GM23338 (cell line): ENCODE measurements at regions not wholly inside any gene's neighbourhood (a gene's known extent, or its start where the extent isn't known, plus 50 kb on each side); places are given as distances from the start of the nearest gene placed in this dataset.
"Not testable (repeated sequence)": the region's sequence is repeated elsewhere in the genome, so short reads cannot be mapped to it uniquely, and the experiment has no call there.

Source experiments
- CREB1 ChIP-seq: fragments of 250-450 bp; sonication (Bioruptor Pico); IDR thresholded peaks from 2 replicates; pipeline ENCODE4 v1.5.0; 2020; ENCODE audit warnings: low read depth, mild to moderate bottlenecking, moderate library complexity
- CTCF ChIP-seq, 2 experiments: fragments of 200-600 bp in 1 of 2; sonication (generic) in 1 of 2; conservative IDR thresholded peaks; 2 replicates each; pipeline versions ENCODE4 v1.5.1 to v1.6.1; 2016 to 2017; ENCODE audit warnings: antibody characterized with exemption in 2 of 2, low read depth in 2 of 2, mild to moderate bottlenecking in 2 of 2, moderate library complexity in 1 of 2
- ETS1 ChIP-seq: IDR thresholded peaks from 2 replicates; pipeline ENCODE4 v1.6.1; 2016; ENCODE audit warnings: antibody characterized with exemption
- EZH2 ChIP-seq: fragments of 200-600 bp; sonication (generic); IDR thresholded peaks from one replicate; pipeline ENCODE4 v1.8.0; 2017; ENCODE audit warnings: antibody characterized with exemption, mild to moderate bottlenecking, low read depth; ENCODE audit not compliant: unreplicated experiment
- EZH2phosphoT487 ChIP-seq: fragments of 200-600 bp; sonication (generic); IDR thresholded peaks from one replicate; pipeline ENCODE4 v1.8.1; 2018; ENCODE audit warnings: antibody characterized with exemption; ENCODE audit not compliant: unreplicated experiment
- JUNB ChIP-seq: IDR thresholded peaks from one replicate; pipeline ENCODE4 v1.6.1; 2016; ENCODE audit warnings: antibody characterized with exemption; ENCODE audit not compliant: unreplicated experiment
- NANOG ChIP-seq: IDR thresholded peaks from 2 replicates; pipeline ENCODE4 v1.6.1; 2016; ENCODE audit warnings: antibody characterized with exemption, borderline replicate concordance
- POLR2AphosphoS5 ChIP-seq: IDR thresholded peaks from 2 replicates; pipeline ENCODE4 v1.6.1; 2016; ENCODE audit warnings: antibody characterized with exemption, low read depth
- REST ChIP-seq: IDR thresholded peaks from one replicate; pipeline ENCODE4 v1.6.1; 2018; ENCODE audit warnings: antibody characterized with exemption; ENCODE audit not compliant: unreplicated experiment
- STAT1 ChIP-seq: IDR thresholded peaks from one replicate; pipeline ENCODE4 v1.6.1; 2016; ENCODE audit warnings: antibody characterized with exemption; ENCODE audit not compliant: unreplicated experiment
- ZNF462 ChIP-seq: fragments of 250-450 bp; sonication (Bioruptor Pico); IDR thresholded peaks from 2 replicates; pipeline ENCODE4 v1.5.0; 2020; ENCODE audit warnings: mild to moderate bottlenecking, moderate library complexity

GRCh38 chr14:19341627-19342026 lies 92.5 kb downstream of the POTEG start:
- TF ChIP-seq CTCF (conservative IDR thresholded peaks at IDR 0.05; ENCODE audit: low read depth in 2 of 2); ETS1; CREB1; POLR2AphosphoS5; REST; EZH2phosphoT487; EZH2; NANOG; JUNB; ZNF462 (CRISPR knock-in tag); STAT1: not testable (repeated sequence)
